B cell (primary cell): ENCODE measurements at regions not wholly inside any gene's neighbourhood (a gene's known extent, or its start where the extent isn't known, plus 50 kb on each side); places are given as distances from the start of the nearest gene placed in this dataset.

ENCODE experiments used
- EZH2 ChIP-seq: IDR thresholded peaks from 2 replicates; pipeline ENCODE4 v1.6.1; 2012; ENCODE audit warnings: borderline replicate concordance, low read depth, mild to moderate bottlenecking, moderate library complexity, low read length; ENCODE audit not compliant: insufficient read depth, poor library complexity, severe bottlenecking
- TF ChIP-seq, protein P1 (sequence below): fragments of 200-600 bp; IDR thresholded peaks from one replicate; pipeline ENCODE4 v1.8.0; 2022; ENCODE audit warnings: antibody characterized with exemption, mild to moderate bottlenecking

DNA sequence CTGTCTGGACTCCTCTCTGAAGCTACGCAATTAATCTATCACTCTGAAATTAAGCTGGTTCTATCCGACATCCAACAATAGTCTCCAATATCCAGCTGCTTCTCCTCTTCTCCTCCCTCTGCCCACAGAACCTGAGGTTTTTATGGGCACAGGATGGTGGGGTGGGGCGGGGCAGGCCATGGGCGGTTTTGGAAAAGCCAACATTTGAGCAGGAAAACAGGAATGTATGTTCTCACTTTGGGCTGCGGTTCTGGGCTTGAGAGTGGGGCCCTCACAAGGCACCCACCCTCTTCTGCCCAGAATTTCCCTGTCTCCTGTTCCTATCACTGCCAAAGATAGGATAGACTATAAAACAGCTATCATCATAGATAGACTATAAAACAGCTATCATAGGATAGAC lies 1144.2 kb downstream of the EPHA7 start:
- TF ChIP-seq, protein P1, sequence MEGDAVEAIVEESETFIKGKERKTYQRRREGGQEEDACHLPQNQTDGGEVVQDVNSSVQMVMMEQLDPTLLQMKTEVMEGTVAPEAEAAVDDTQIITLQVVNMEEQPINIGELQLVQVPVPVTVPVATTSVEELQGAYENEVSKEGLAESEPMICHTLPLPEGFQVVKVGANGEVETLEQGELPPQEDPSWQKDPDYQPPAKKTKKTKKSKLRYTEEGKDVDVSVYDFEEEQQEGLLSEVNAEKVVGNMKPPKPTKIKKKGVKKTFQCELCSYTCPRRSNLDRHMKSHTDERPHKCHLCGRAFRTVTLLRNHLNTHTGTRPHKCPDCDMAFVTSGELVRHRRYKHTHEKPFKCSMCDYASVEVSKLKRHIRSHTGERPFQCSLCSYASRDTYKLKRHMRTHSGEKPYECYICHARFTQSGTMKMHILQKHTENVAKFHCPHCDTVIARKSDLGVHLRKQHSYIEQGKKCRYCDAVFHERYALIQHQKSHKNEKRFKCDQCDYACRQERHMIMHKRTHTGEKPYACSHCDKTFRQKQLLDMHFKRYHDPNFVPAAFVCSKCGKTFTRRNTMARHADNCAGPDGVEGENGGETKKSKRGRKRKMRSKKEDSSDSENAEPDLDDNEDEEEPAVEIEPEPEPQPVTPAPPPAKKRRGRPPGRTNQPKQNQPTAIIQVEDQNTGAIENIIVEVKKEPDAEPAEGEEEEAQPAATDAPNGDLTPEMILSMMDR, result no peak
- no peak for TF ChIP-seq EZH2
